Esophagus muscularis mucosa (tissue), 4 donors: ENCODE measurements at regions not wholly inside any gene's neighbourhood (a gene's known extent, or its start where the extent isn't known, plus 50 kb on each side); places are given as distances from the start of the nearest gene placed in this dataset.

ENCODE experiments used
- EP300 ChIP-seq: sonication (generic); formaldehyde crosslinking; IDR thresholded peaks from one replicate; pipeline ENCODE4 v1.6.1; 2017; ENCODE audit warnings: antibody characterized with exemption
- POLR2A ChIP-seq: fragments of 450-650 bp; IDR thresholded peaks from one replicate; pipeline ENCODE4 v1.6.1; 2017; ENCODE audit warnings: antibody characterized with exemption, moderate library complexity, mild to moderate bottlenecking, low read depth
- POLR2AphosphoS5 ChIP-seq, 2 donors: sonication (generic); formaldehyde crosslinking; IDR thresholded peaks; one replicate each; pipeline ENCODE4 v1.6.1; 2017; ENCODE audit warnings: antibody characterized with exemption in 2 of 2
- TF ChIP-seq, protein P1 (sequence below), 3 experiments: fragments of 200-600 bp in 2 of 3; fragments of 450-650 bp in 1 of 3; sonication (generic) in 2 of 3; IDR thresholded peaks; one replicate each; pipeline ENCODE4 v1.5.1; 2017 to 2019; ENCODE audit warnings: antibody characterized with exemption in 3 of 3, mild to moderate bottlenecking in 2 of 3, moderate library complexity in 1 of 3

DNA sequence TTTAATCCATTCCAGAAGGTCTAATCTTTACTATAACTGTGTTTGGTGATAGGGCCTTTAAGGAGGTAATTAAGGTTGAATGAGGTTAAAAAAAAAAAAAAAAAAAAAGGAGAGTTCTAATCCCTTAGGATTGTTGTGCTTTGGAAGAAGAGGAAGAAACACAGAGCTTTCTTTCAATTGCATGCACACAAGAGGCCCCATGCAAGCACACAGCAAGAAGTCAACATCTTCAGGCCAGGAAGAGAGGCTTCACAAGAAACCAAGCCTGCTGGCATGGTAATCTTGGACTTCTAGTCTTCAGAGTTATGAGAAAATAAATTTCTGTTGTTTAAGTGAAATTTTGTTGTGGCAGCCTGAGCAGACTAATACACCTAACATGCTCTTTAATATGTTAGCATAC, 118.6 kb downstream of the NAA11 start:
- TF ChIP-seq POLR2A: no peak
- no peak for TF ChIP-seq POLR2AphosphoS5 (IDR thresholded peaks at IDR 0.05)
- TF ChIP-seq EP300: no peak
- TF ChIP-seq, protein P1, sequence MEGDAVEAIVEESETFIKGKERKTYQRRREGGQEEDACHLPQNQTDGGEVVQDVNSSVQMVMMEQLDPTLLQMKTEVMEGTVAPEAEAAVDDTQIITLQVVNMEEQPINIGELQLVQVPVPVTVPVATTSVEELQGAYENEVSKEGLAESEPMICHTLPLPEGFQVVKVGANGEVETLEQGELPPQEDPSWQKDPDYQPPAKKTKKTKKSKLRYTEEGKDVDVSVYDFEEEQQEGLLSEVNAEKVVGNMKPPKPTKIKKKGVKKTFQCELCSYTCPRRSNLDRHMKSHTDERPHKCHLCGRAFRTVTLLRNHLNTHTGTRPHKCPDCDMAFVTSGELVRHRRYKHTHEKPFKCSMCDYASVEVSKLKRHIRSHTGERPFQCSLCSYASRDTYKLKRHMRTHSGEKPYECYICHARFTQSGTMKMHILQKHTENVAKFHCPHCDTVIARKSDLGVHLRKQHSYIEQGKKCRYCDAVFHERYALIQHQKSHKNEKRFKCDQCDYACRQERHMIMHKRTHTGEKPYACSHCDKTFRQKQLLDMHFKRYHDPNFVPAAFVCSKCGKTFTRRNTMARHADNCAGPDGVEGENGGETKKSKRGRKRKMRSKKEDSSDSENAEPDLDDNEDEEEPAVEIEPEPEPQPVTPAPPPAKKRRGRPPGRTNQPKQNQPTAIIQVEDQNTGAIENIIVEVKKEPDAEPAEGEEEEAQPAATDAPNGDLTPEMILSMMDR (IDR thresholded peaks at IDR 0.05): no peak
